ENCODE measurements at regions not wholly inside any gene's neighbourhood (a gene's known extent, or its start where the extent isn't known, plus 50 kb on each side); places are given as distances from the start of the nearest gene placed in this dataset.

- no peak for DNase-seq (ENCODE audit: low spot score in 2 of 2)
- H3K4me3 ChIP-seq (ENCODE audit: low read depth, poor library complexity, severe bottlenecking), result no peak overlapping the region
- no peak for TF ChIP-seq CTCF (IDR thresholded peaks at IDR 0.05)
- intact Hi-C loops (cut with DNase I; ENCODE audit: low total_unique reads), result no loop called here
Observed at GRCh38 chr7:85512790-85513189, 325.9 kb upstream of the SEMA3D start.

DNA sequence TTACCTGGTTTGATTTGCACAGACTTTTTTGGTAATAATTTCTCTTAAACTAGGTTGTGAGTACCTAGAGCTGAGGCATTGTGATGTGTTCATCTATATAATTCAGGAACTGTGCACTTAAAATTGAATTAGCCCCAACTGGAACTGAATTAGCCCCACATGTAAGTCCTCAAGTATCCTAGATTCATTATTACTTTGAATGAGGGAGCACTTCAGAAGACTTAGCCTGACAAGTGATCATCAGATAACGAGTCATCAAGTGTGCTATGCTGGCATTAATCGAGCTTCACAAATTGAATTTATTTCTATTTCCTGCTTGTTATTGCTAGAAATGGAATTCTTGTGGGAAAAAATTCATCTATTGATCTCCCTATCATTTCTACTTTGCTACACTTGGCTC, 323.4 kb upstream of the SEMA3D start:
- WGBS, 2 donors, result 42 to 61% methylated on average over 2 of the region's 2 CpGs
- TF ChIP-seq POLR2A (IDR thresholded peaks at IDR 0.05) (no peak), CTCF (IDR thresholded peaks at IDR 0.05) (no peak)
- no peak for DNase-seq (ENCODE audit: low spot score in 2 of 2)
- intact Hi-C loops (cut with DNase I; ENCODE audit: low total_unique reads), result no loop called here
- H3K4me3 ChIP-seq (ENCODE audit: low read depth, poor library complexity, severe bottlenecking), result no peak overlapping the region

DNA sequence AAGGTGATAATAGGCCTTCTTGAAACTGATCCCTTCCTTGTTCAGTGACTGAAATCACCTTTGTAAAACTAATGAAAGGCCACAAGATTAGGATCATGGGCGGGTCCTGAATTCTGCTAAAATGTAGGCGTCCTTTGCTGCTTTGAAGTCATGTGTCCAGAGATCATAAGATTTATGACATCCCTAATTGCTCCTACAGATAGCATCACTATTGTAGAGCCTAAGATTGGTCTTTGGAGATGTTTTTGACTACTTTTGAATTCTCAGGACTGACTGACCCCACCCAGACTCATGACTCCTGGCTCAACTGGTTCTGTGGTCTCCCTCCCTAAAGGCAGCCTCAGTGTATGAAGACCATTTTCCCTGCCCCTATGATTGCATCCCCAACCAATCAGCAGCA, 322.6 kb upstream of the SEMA3D start:
- H3K4me3 ChIP-seq (ENCODE audit: low read depth, poor library complexity, severe bottlenecking), result no peak overlapping the region
- DNase-seq (ENCODE audit: low spot score in 2 of 2), result no peak
- intact Hi-C loops (cut with DNase I; ENCODE audit: low total_unique reads), result no loop called here
- WGBS, 2 donors, result 79 to 87% methylated on average over 2 of the region's 2 CpGs
- no peak for TF ChIP-seq POLR2A (IDR thresholded peaks at IDR 0.05)
- no peak for TF ChIP-seq CTCF (IDR thresholded peaks at IDR 0.05)

GRCh38 chr7:85508642-85509410, 322.0 kb upstream of the SEMA3D start:
- no peak overlapping the region for H3K4me3 ChIP-seq (ENCODE audit: low read depth, poor library complexity, severe bottlenecking)
- TF ChIP-seq POLR2A (IDR thresholded peaks at IDR 0.05) (no peak), CTCF (IDR thresholded peaks at IDR 0.05) (no peak)
- intact Hi-C loops (cut with DNase I; ENCODE audit: low total_unique reads), result no loop called here
- WGBS, 2 donors, result 69 to 72% methylated on average over 4 of the region's 4 CpGs
- no peak for DNase-seq (ENCODE audit: low spot score in 2 of 2)

DNA sequence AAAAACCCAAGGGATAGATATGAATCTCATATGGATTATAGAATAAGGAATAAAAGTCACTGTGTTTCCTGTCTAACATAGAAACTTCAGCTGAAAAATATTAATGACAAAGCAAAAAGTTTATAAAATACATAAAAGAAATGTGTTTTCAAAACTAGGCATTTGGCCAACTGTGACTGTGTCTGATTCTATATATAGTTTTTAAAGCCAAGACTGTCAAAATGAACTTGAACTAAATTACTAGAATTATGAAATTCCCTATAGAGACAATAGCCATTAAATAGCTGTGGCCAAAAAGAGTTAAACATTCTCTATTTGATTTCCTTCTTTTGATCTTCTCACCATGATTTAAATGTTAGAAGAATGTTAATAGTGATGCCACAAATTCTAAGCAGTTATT, 311.2 kb upstream of the SEMA3D start:
- H3K4me3 ChIP-seq (ENCODE audit: low read depth, poor library complexity, severe bottlenecking), result no peak overlapping the region
- no peak for TF ChIP-seq CTCF (IDR thresholded peaks at IDR 0.05)
- no peak for TF ChIP-seq POLR2A (IDR thresholded peaks at IDR 0.05)
- DNase-seq (ENCODE audit: low spot score in 2 of 2), result no peak
- intact Hi-C loops (cut with DNase I; ENCODE audit: low total_unique reads), result no loop called here

DNA sequence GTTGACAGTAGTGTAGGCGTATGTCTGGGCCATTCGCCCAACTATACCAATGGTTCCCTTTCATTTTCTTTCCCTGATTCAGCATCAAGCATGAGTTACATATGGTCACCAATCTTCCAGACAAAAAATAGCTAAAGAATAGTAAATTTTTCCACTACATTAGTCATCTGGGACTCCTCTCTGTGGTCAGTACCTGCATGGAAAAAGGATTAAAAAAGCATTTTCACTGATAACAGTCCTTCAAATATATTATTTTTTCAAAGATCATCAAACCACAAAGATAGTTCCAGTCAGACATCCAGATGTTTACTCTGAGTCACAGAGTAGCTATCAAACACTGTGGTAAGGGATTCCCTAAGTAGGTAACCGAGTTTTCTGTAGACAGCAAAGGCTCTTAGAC, 302.6 kb upstream of the SEMA3D start:
- H3K4me3 ChIP-seq (ENCODE audit: low read depth, poor library complexity, severe bottlenecking), result no peak overlapping the region
- intact Hi-C loops (cut with DNase I; ENCODE audit: low total_unique reads), result no loop called here
- WGBS, 2 donors, result 74 to 76% methylated on average over 3 of the region's 3 CpGs
- TF ChIP-seq POLR2A (IDR thresholded peaks at IDR 0.05) (no peak), CTCF (IDR thresholded peaks at IDR 0.05) (no peak)
- no peak for DNase-seq (ENCODE audit: low spot score in 2 of 2)

All from lower leg skin (tissue), 4 donors.